K562 (cell line): ENCODE measurements at regions not wholly inside any gene's neighbourhood (a gene's known extent, or its start where the extent isn't known, plus 50 kb on each side); places are given as distances from the start of the nearest gene placed in this dataset.

Source experiments
- KLF16 ChIP-seq: IDR thresholded peaks from 2 replicates; pipeline ENCODE4 v1.6.1; 2016; ENCODE audit warnings: antibody characterized with exemption
- NFE2 ChIP-seq: IDR thresholded peaks from 2 replicates; pipeline ENCODE4 v1.6.1; 2014; ENCODE audit warnings: antibody characterized with exemption, low read depth
- PREB ChIP-seq: sonication (generic); formaldehyde crosslinking; IDR thresholded peaks from 2 replicates; pipeline ENCODE4 v1.8.1; 2023; ENCODE audit warnings: mild to moderate bottlenecking, missing genetic modification reagents
- RREB1 ChIP-seq: fragments of 250-450 bp; sonication (Bioruptor Pico); IDR thresholded peaks from 2 replicates; pipeline ENCODE4 v1.4.0; 2020
- ZBTB5 ChIP-seq: fragments of 450-650 bp; IDR thresholded peaks from 2 replicates; pipeline ENCODE4 v1.6.1; 2017; ENCODE audit warnings: antibody characterized with exemption

- TF ChIP-seq RREB1 (CRISPR knock-in tag) (no peak), PREB (CRISPR knock-in tag) (no peak), ZBTB5 (no peak), NFE2 (no peak), KLF16 (no peak)
Observed at GRCh38 chr11:119496469-119496868, 73.5 kb upstream of the THY1 start (continued).
